HG03175 (cell line): ENCODE measurements at regions not wholly inside any gene's neighbourhood (a gene's known extent, or its start where the extent isn't known, plus 50 kb on each side); places are given as distances from the start of the nearest gene placed in this dataset.
"Not testable (repeated sequence)": the region's sequence is repeated elsewhere in the genome, so short reads cannot be mapped to it uniquely, and the experiment has no call there.

Experiments used
- ATAC-seq: cut with Tn5 transposase; IDR thresholded peaks from one replicate; pipeline ENCODE4 v1.9.1; 2021; ENCODE audit warnings: mild to moderate bottlenecking, moderate library complexity; ENCODE audit not compliant: unreplicated experiment

GRCh38 chr11:25159341-25159740 is 662.5 kb downstream of the LUZP2 start:
- ATAC-seq, result no peak

DNA sequence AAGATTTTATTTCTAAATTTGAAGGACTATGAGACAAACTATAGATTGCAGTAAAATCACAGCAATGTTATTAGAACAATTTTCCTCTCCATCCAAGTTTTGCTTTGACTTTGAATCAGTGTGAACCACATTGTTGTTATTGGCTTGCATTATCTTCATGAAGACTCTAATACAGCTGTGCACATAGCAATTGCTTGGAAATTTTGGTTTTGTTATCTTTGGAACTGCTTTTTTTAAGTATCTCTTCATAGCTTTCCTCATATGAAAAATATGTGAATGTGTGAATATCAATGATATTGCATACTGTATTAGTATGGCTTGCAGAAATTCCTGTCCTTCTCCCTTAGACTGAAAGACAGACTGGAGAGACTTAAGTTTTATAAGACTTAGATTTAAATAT is 666.6 kb downstream of the LUZP2 start:
- ATAC-seq, result no peak

- no peak for ATAC-seq
These were observed 683.3 kb downstream of the LUZP2 start for GRCh38 chr11:25180187-25180586.

GRCh38 chr11:25183411-25183810 is 686.6 kb downstream of the LUZP2 start:
- ATAC-seq, result no peak

DNA sequence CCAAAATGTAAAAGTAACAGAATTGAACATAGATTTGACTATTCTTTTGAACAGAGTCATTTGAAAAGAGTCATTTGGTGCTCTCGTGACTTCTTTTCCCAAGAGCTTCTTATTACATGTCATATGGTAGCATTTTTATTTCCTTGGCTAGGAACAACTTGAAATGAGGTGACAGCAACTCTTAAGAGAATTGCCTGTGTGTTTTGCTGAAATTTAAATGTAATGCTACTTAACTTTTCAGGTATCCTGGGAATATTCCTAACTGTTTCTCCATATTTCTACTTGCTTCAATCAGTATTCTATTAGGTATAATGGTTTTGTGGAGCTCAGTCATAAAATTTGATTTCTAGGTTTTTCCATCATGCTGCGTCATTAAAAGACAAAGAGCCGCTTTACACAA is 700.7 kb downstream of the LUZP2 start:
- no peak for ATAC-seq

GRCh38 chr11:25198704-25199103 is 701.9 kb downstream of the LUZP2 start:
- ATAC-seq, result no peak

GRCh38 chr11:25200925-25201324 is 704.1 kb downstream of the LUZP2 start:
- no peak for ATAC-seq

DNA sequence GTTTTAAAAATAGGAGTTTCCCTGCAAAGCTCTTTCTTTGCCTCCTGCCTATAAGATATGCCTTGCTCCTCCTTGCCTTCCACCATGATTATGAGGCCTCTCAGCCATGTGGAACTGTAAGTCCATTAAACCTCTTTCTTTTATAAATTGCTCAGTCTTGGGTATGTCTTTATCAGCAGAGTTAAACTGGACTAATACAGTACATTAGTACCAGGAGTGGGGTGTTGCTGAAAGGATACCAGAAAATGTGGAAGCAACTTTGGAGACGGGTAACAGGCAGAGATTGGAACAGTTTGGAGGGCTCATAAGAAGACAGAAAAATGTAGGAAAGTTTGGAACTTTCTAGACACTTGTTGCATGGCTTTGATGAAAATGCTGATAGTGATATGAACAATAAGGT is 709.9 kb downstream of the LUZP2 start:
- no peak for ATAC-seq

DNA sequence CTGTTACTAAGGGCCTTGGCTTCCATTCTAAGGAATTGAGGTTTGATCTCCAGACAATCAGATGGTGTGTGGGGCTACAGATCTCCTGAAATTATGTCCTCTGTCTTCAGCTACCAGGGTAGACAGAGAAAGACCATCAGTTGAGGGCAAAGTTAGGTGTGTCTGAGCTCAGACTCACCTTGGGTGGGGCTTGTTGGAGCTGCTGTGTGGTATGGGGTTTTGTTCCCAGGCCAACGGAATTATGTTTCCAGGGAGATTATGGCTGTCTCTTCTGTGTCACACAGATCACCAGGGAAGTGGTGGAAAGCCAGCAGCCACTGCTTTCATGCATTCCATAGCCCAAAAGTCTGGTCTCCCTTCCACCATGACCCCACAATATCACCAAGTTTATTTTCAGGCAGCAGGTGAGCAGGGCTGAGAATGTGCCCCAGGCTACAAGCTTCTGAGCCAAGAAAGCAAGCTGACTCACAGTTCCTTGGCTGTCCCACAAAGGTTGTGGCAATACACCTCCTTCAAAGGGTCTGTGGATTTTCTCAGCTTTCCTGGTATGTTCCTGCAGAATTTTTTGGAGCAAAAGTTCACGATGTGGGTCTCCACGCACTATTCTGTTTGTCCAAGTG is 714.9 kb downstream of the LUZP2 start:
- no peak for ATAC-seq

DNA sequence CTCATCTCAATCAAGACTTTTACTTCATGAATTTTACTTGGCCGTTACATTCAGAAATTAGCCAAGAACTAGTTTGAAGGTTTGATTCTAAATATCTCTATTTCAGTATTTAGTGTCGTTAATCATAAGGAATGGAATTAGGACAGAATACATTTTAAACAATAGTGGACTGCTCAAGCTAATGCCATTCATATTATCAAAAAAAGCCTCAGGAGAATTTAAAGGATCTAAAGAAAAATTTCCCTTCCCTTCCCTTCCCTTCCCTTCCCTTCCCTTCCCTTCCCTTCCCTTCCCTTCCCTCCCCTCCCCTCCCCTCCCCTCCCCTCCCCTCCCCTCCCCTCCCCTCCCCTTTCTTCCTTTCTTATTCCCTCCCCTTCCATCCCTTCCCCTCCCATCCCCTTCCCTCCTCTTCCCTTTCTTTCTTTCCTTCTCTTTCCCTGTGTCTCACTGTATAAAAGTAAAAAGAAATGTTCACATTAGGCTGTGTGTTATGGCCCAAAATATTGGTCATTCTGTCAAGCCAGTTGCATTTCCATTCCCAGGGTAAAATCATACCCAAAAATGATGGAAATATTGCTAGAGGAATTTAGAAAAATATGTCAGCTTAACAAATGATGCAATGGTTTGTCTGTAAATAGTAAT is 717.8 kb downstream of the LUZP2 start:
- no peak for ATAC-seq

GRCh38 chr11:25218036-25218435 is 721.2 kb downstream of the LUZP2 start:
- ATAC-seq, result no peak

DNA sequence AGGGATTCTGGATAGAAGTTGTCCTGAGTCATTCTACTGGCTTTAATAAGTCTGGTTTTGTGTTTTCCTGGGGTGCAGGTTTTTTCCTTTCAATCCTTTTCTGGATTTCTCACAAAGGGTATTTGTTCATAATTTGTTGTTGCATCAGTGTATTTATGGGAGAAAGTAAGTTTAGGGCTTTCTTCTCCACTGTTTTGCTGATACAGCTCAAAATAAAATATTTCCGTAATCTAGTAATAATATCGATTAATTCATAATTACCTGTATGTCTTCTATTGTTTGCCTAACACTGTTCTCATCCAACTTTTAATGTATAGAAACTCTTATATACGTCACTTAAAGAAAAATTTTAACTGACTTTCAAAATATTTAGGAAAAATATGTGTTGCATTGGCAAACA is 728.2 kb downstream of the LUZP2 start:
- ATAC-seq, result no peak

- no peak for ATAC-seq
These were observed 746.1 kb downstream of the LUZP2 start for GRCh38 chr11:25242928-25243327.

GRCh38 chr11:25244126-25244525 is 747.3 kb downstream of the LUZP2 start:
- no peak for ATAC-seq

DNA sequence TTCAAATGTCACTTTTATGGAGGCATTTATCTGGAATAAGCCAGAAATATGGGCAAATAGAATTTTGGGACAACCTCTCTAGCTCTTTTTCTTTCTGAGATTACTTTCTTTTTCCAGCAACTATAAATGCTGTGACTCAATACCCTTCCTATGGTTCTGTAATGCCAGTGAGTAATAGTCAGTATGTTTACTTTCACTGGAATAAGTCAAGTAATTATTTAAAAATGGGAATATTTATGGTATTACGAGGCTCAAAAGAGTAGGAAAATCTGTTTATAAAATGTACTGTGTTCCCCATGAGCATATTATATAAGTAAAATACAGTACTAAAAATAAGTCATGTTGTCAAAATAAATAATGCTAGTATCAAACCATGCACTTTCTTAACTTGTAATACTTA is 750.5 kb downstream of the LUZP2 start:
- no peak for ATAC-seq

DNA sequence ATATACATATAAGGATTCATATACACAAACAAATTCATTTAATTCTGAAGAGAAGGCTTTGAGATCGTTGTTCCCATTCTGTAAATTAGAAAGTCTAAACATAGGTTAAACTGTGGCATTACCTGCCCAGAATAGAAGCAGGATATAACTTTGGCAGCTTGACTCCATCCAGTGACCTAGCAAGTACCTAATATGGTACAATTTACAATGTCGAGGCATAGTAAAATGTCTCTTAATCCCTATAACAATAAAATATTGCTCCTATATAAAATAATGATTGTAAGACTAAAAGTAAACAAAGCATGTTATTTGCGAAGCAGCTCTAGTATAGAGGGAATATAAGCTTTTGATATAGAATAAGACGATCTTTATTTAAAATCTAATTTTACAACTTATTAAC is 756.0 kb downstream of the LUZP2 start:
- no peak for ATAC-seq

DNA sequence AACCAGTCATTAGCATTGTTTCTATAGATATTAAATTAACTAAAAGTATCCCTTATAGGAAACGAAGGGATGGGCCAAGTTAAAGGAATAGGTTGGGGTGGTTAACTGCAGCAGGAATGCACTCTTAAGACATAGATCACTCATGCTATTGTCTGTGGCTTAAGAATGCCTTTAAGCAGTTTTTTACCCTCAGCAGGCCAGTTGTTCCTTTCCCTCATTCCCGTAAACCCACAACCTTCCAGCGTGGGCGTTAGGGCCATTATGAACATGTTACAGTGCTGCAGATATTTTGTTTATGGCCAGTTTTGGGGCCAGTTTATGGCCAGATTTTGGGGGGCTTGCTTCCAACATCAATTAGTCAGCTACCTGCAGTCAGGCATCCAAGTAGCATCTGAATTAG is 767.0 kb downstream of the LUZP2 start:
- ATAC-seq, result not testable (repeated sequence)

DNA sequence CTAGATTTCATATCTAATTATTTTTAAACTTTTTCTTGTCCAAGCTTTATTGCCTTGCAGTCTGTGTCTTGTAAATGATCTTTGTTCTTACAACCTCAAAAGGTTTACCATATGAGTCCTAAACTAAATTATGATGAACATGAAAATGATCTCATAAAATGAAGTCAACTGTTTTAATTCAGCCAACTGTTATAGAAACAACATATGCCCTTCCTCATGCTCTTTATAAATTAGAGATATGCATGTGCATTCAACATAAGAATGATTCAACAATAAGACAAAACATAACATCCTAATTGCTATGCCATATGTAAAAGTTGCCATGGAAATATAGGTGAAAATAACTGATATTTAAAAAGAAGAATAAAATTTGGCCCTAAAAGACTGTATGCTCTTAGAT is 774.4 kb downstream of the LUZP2 start:
- no peak for ATAC-seq

GRCh38 chr11:25272214-25272613 is 775.4 kb downstream of the LUZP2 start:
- no peak for ATAC-seq

GRCh38 chr11:25280821-25281220 is 784.0 kb downstream of the LUZP2 start:
- ATAC-seq, result not testable (repeated sequence)

DNA sequence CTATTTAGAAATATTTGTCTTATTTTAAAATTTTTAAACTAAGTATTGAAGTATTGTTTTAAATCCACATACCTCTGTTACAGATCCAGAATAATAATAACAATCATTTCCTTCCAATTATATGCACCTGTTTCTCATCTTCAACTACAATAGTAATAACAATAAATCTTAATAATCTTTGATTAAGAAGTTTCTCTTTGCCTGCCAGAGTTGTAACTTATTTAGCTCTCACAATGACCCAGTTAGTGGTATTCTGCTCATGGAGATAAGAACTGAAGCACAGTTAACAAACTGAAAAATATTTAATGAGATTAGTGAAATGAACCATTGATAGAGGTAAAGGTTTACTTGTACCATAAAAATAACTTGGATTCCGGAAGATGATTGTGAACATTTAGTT is 796.3 kb downstream of the LUZP2 start:
- no peak for ATAC-seq

DNA sequence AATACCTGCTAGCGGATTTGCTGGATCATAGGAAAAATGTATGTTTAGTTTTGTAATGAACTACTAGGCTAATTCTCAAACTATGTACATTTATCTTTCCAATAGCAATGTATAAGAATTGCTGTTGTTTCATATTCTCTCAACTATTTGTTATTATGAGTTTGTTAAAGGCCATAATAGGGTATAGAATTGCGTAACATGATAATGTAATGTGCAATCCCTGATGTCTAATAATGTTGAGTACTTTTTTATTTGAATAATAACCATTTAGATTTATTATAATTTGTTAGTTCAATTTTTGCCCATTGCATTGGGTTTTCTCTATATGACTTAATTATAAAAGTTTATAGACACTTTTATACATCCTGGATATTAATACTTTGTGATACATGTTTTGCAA is 801.6 kb downstream of the LUZP2 start:
- no peak for ATAC-seq

- no peak for ATAC-seq
These were observed 813.0 kb downstream of the LUZP2 start for GRCh38 chr11:25309818-25310217.
